WTC11 (cell line): ENCODE measurements at regions not wholly inside any gene's neighbourhood (a gene's known extent, or its start where the extent isn't known, plus 50 kb on each side); places are given as distances from the start of the nearest gene placed in this dataset.

Experiments used
- ATF3 ChIP-seq: sonication (generic); formaldehyde crosslinking; conservative IDR thresholded peaks from 2 replicates; pipeline ENCODE4 v1.8.1; 2022; ENCODE audit warnings: mild to moderate bottlenecking, missing genetic modification reagents
- CTCF ChIP-seq: fragments of 200-600 bp; IDR thresholded peaks from 2 replicates; pipeline ENCODE4 v1.8.0; 2022; ENCODE audit warnings: antibody characterized with exemption
- ESRRA ChIP-seq: sonication (generic); formaldehyde crosslinking; IDR thresholded peaks from 2 replicates; pipeline ENCODE4 v1.8.1; 2022; ENCODE audit warnings: mild to moderate bottlenecking, missing genetic modification reagents, borderline replicate concordance
- FOXP4 ChIP-seq: sonication (generic); formaldehyde crosslinking; IDR thresholded peaks from 2 replicates; pipeline ENCODE4 v1.8.0; 2022; ENCODE audit warnings: mild to moderate bottlenecking, missing genetic modification reagents
- GABPB1 ChIP-seq: sonication (generic); formaldehyde crosslinking; IDR thresholded peaks from 2 replicates; pipeline ENCODE4 v1.8.1; 2023; ENCODE audit warnings: mild to moderate bottlenecking, missing genetic modification reagents
- IRF1 ChIP-seq: sonication (generic); formaldehyde crosslinking; IDR thresholded peaks from 2 replicates; pipeline ENCODE4 v1.8.0; 2023; ENCODE audit warnings: missing genetic modification reagents
- JUN ChIP-seq: sonication (generic); formaldehyde crosslinking; IDR thresholded peaks from 2 replicates; pipeline ENCODE4 v1.8.0; 2023; ENCODE audit warnings: mild to moderate bottlenecking, missing genetic modification reagents
- MAX ChIP-seq: sonication (generic); formaldehyde crosslinking; IDR thresholded peaks from 2 replicates; pipeline ENCODE4 v1.8.0; 2022; ENCODE audit warnings: mild to moderate bottlenecking, missing genetic modification reagents
- MXD4 ChIP-seq: fragments of 250-450 bp; sonication (Bioruptor Pico); IDR thresholded peaks from 2 replicates; pipeline ENCODE4 v1.8.0; 2021; ENCODE audit warnings: mild to moderate bottlenecking, moderate library complexity, borderline replicate concordance
- NR3C1 ChIP-seq: sonication (generic); formaldehyde crosslinking; conservative IDR thresholded peaks from 2 replicates; pipeline ENCODE4 v1.8.1; 2023; ENCODE audit warnings: low read depth, mild to moderate bottlenecking, missing genetic modification reagents
- PREB ChIP-seq: sonication (generic); formaldehyde crosslinking; IDR thresholded peaks from 2 replicates; pipeline ENCODE4 v1.8.1; 2022; ENCODE audit warnings: mild to moderate bottlenecking, missing genetic modification reagents, moderate library complexity, borderline replicate concordance
- SOX15 ChIP-seq: fragments of 250-450 bp; sonication (Bioruptor Pico); IDR thresholded peaks from 2 replicates; pipeline ENCODE4 v1.9.0; 2021; ENCODE audit warnings: mild to moderate bottlenecking
- ZNF281 ChIP-seq: sonication (generic); formaldehyde crosslinking; IDR thresholded peaks from 2 replicates; pipeline ENCODE4 v1.8.0; 2023; ENCODE audit warnings: mild to moderate bottlenecking, missing genetic modification reagents
- ZNF423 ChIP-seq: fragments of 250-450 bp; sonication (Bioruptor Pico); IDR thresholded peaks from 2 replicates; pipeline ENCODE4 v2.1.2; 2022; ENCODE audit warnings: mild to moderate bottlenecking, moderate library complexity

- TF ChIP-seq CTCF, result no peak
- TF ChIP-seq IRF1 (CRISPR knock-in tag), result no peak
- no peak for TF ChIP-seq PREB
- TF ChIP-seq MAX (CRISPR knock-in tag), result no peak
- TF ChIP-seq GABPB1, result no peak
- TF ChIP-seq MXD4 (CRISPR knock-in tag), result no peak
- no peak for TF ChIP-seq ATF3 (CRISPR knock-in tag)
- TF ChIP-seq JUN (CRISPR knock-in tag), result no peak
- TF ChIP-seq ZNF423 (CRISPR knock-in tag), result no peak
- TF ChIP-seq FOXP4, result no peak
- no peak for TF ChIP-seq ZNF281 (CRISPR knock-in tag)
- no peak for TF ChIP-seq NR3C1 (CRISPR knock-in tag)
- no peak for TF ChIP-seq ESRRA
- no peak for TF ChIP-seq SOX15 (CRISPR knock-in tag)
Measured at GRCh38 chr22:27543460-27543859, 258.1 kb downstream of the MN1 start.
